Stimulated activated effector memory CD8-positive, alpha-beta T cell treated with anti-CD3 and anti-CD28 coated beads, Interleukin-12 subunit alpha, Interleukin-12 subunit beta, amount 100 ng/mL, for 72 hours (primary cell): ENCODE measurements at regions not wholly inside any gene's neighbourhood (a gene's known extent, or its start where the extent isn't known, plus 50 kb on each side); places are given as distances from the start of the nearest gene placed in this dataset.
"Not testable (repeated sequence)": the region's sequence is repeated elsewhere in the genome, so short reads cannot be mapped to it uniquely, and the experiment has no call there.

Source experiments
- ATAC-seq: fragments of 150-1000 bp; cut with Tn5 transposase; 2 replicates; pipeline ENCODE4 v1.10.0; 2021
- DNase-seq, 2 donors: peaks; one replicate each; pipeline ENCODE4 v3.0.0; 2021 to 2022; ENCODE audit warnings: low spot score in 2 of 2
- H3K27ac Mint-ChIP-seq: one replicate; pipeline ENCODE4 v1.8.0; 2022; ENCODE audit warnings: mild to moderate bottlenecking, mixed read lengths
- H3K36me3 Mint-ChIP-seq: one replicate; pipeline ENCODE4 v1.8.0; 2022; ENCODE audit warnings: mild to moderate bottlenecking, mixed read lengths
- H3K4me1 Mint-ChIP-seq: one replicate; pipeline ENCODE4 v1.8.0; 2022; ENCODE audit warnings: mixed read lengths
- H3K4me3 Mint-ChIP-seq: one replicate; pipeline ENCODE4 v1.8.0; 2022; ENCODE audit warnings: mild to moderate bottlenecking, mixed read lengths
- H3K9me3 Mint-ChIP-seq: one replicate; pipeline ENCODE4 v1.8.0; 2022; ENCODE audit warnings: mixed read lengths

DNA sequence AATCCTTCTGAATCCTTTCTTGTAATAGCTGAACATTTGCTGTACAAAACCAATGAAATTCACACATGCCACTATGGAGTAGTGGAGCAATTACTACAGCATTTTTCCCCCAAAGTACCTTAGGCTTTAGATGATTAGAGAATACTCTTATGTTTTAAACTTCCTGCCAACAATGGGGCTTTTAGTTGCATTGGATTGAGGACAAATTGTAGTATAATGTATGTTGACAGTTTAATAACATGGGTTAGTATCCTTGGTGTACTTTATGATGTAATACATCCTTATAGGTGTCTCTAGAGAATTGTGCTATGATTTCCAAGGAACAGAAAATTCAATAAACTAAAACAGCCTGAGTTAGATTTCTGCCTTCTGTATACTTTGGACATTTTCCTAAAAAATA lies 422.7 kb upstream of the GRAMD2B start:
- no peak for DNase-seq
- ATAC-seq = no peak
- Mint-ChIP-seq H3K9me3 (peaks cover 3% of the 10 kb centered on the region), H3K27ac (no peak overlapping the region), H3K36me3 (no peaks in the 10 kb centered on the region), H3K4me3 (no peak overlapping the region), H3K4me1 (no peaks in the 10 kb centered on the region)

- no peak overlapping the region for H3K27ac Mint-ChIP-seq
- no peaks in the 10 kb centered on the region for H3K36me3 Mint-ChIP-seq
- H3K4me3 Mint-ChIP-seq = no peak overlapping the region
- H3K4me1 Mint-ChIP-seq = no peaks in the 10 kb centered on the region
- ATAC-seq (no peak), DNase-seq (no peak)
- peaks cover 3% of the 10 kb centered on the region for H3K9me3 Mint-ChIP-seq
Observed at GRCh38 chr5:126002222-126002897, 420.8 kb upstream of the GRAMD2B start.

GRCh38 chr5:126003309-126003708 lies 419.9 kb upstream of the GRAMD2B start:
- ATAC-seq (no peak), DNase-seq (no peak)
- Mint-ChIP-seq H3K27ac (no peak overlapping the region), H3K4me3 (no peak overlapping the region), H3K9me3 (peaks cover 6% of the 10 kb centered on the region), H3K36me3 (no peaks in the 10 kb centered on the region), H3K4me1 (no peaks in the 10 kb centered on the region)

DNA sequence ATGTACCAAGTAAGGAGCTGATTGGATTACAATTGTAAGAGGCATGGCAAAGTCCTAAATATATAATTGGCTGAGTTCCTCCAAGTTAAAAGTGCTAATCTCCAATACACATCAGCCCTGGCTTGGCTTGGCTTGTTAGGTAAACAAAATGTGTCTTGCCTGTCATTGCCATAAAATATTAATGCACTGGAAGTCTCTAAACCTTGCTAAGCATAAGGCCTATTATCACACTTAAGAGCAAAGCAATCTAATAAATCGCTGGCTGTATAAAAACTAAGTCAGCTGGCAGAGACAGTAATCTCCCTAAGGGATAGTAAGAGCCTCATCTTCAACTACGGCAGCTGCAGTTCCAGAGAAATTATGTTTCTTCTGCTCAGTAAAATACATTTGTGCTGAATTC lies 418.6 kb upstream of the GRAMD2B start:
- DNase-seq (no peak), ATAC-seq (no peak)
- Mint-ChIP-seq H3K4me3 (no peak overlapping the region), H3K27ac (no peak overlapping the region), H3K9me3 (peaks cover 8% of the 10 kb centered on the region), H3K36me3 (no peaks in the 10 kb centered on the region), H3K4me1 (no peaks in the 10 kb centered on the region)

DNA sequence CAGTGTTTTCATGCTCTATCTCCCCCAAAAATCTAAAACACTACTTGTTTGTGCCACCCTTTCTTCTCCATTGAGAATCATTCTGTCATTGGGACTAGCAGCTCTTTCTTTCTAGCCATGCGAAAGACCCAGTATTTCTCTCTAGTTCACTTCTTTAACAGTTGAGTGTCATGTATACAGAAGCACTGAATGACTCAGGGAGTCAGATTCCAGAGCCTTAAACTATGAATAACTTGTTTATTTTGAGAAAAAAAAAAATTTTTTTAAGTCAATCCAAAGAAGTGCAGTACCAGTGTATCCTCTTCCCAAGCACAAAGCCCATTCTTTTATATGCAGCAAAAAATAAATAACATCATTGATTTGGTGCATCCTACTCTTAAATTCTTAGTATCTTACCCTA lies 415.4 kb upstream of the GRAMD2B start:
- H3K9me3 Mint-ChIP-seq = peaks cover 9% of the 10 kb centered on the region
- ATAC-seq = no peak
- no peak overlapping the region for H3K27ac Mint-ChIP-seq
- DNase-seq = no peak
- no peak overlapping the region for H3K4me3 Mint-ChIP-seq
- no peaks in the 10 kb centered on the region for H3K4me1 Mint-ChIP-seq
- no peaks in the 10 kb centered on the region for H3K36me3 Mint-ChIP-seq

- no peaks in the 10 kb centered on the region for H3K36me3 Mint-ChIP-seq
- H3K27ac Mint-ChIP-seq = no peak overlapping the region
- no peak overlapping the region for H3K4me3 Mint-ChIP-seq
Observed at GRCh38 chr5:126009566-126009965, 413.6 kb upstream of the GRAMD2B start.

DNA sequence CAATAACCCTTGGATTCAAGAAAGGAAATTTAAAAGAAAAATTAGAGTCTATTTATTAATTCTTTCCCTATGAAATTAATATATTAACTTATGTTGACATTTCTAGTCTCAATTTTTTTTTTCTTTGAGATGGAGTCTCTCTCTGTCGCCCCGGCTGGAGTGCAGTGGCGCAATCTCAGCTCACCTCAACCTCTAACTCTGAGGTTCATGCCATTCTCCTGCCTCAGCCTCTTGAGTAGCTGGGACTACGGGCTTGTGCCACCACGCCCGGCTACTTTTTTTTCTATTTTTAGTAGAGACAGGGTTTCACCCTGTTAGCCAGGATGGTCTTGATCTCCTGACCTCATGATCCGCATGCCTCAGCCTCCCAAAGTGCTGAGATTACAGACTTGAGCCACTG lies 411.7 kb upstream of the GRAMD2B start:
- H3K27ac Mint-ChIP-seq, H3K4me1 Mint-ChIP-seq, DNase-seq, ATAC-seq, H3K36me3 Mint-ChIP-seq, H3K4me3 Mint-ChIP-seq: not testable (repeated sequence)
- H3K9me3 Mint-ChIP-seq = peaks cover 19% of the 10 kb centered on the region

More at GRCh38 chr5:126009566-126009965, 413.6 kb upstream of the GRAMD2B start:
- ATAC-seq (no peak), DNase-seq (no peak)
- no peaks in the 10 kb centered on the region for H3K4me1 Mint-ChIP-seq
- H3K9me3 Mint-ChIP-seq = peaks cover 17% of the 10 kb centered on the region

- H3K36me3 Mint-ChIP-seq = no peaks in the 10 kb centered on the region
- DNase-seq = no peak
- no peaks in the 10 kb centered on the region for H3K4me1 Mint-ChIP-seq
- peaks cover 14% of the 10 kb centered on the region for H3K9me3 Mint-ChIP-seq
- ATAC-seq = no peak
- H3K4me3 Mint-ChIP-seq = no peak overlapping the region
- no peak overlapping the region for H3K27ac Mint-ChIP-seq
Observed at GRCh38 chr5:126014676-126015075, 408.5 kb upstream of the GRAMD2B start.

GRCh38 chr5:126015235-126016181 lies 407.7 kb upstream of the GRAMD2B start:
- no peaks in the 10 kb centered on the region for H3K36me3 Mint-ChIP-seq
- H3K9me3 Mint-ChIP-seq = peaks cover 12% of the 10 kb centered on the region
- H3K4me3 Mint-ChIP-seq = no peak overlapping the region
- DNase-seq = no peak
- no peak for ATAC-seq
- H3K27ac Mint-ChIP-seq = no peak overlapping the region
- no peaks in the 10 kb centered on the region for H3K4me1 Mint-ChIP-seq

- no peaks in the 10 kb centered on the region for H3K4me1 Mint-ChIP-seq
- no peak overlapping the region for H3K4me3 Mint-ChIP-seq
- H3K9me3 Mint-ChIP-seq = peaks cover 14% of the 10 kb centered on the region
- H3K27ac Mint-ChIP-seq = no peak overlapping the region
- no peaks in the 10 kb centered on the region for H3K36me3 Mint-ChIP-seq
- DNase-seq (no peak), ATAC-seq (no peak)
Observed at GRCh38 chr5:126016256-126016655, 407.0 kb upstream of the GRAMD2B start.

- no peaks in the 10 kb centered on the region for H3K4me1 Mint-ChIP-seq
- no peak for ATAC-seq
- H3K9me3 Mint-ChIP-seq = peaks cover 16% of the 10 kb centered on the region
- no peak overlapping the region for H3K4me3 Mint-ChIP-seq
- H3K27ac Mint-ChIP-seq = no peak overlapping the region
- H3K36me3 Mint-ChIP-seq = no peaks in the 10 kb centered on the region
- no peak for DNase-seq
Observed at GRCh38 chr5:126017096-126017495, 406.1 kb upstream of the GRAMD2B start.

GRCh38 chr5:126020770-126021169 lies 402.4 kb upstream of the GRAMD2B start:
- H3K4me3 Mint-ChIP-seq = no peak overlapping the region
- no peaks in the 10 kb centered on the region for H3K36me3 Mint-ChIP-seq
- DNase-seq = no peak
- no peaks in the 10 kb centered on the region for H3K4me1 Mint-ChIP-seq
- no peak overlapping the region for H3K27ac Mint-ChIP-seq
- ATAC-seq = no peak
- peaks cover 12% of the 10 kb centered on the region for H3K9me3 Mint-ChIP-seq

DNA sequence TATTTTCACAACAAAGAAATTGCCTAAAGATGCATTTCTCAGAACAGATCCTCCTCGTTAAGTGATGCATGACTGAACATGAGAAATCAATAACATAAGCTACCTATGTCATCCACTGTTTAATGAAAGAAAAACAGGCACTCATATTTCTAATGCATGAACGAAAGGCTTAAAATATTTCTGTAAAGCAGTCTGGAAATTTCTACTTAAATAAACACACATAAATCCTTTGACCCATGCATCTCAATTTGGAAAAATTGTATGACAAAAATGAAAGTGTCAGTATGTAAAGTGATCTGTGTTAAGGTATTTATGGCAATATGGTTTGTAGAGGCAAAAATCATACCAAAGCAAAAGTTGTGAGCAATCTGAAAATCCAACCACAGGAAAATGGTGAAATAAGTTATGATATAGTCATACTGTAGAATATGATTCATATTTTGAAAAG lies 399.2 kb upstream of the GRAMD2B start:
- no peaks in the 10 kb centered on the region for H3K4me1 Mint-ChIP-seq
- H3K27ac Mint-ChIP-seq = no peak overlapping the region
- H3K9me3 Mint-ChIP-seq = peaks cover 25% of the 10 kb centered on the region
- H3K36me3 Mint-ChIP-seq = no peaks in the 10 kb centered on the region
- no peak overlapping the region for H3K4me3 Mint-ChIP-seq
- no peak for ATAC-seq
- DNase-seq = no peak

- H3K9me3 Mint-ChIP-seq = peaks cover 24% of the 10 kb centered on the region
- H3K4me3 Mint-ChIP-seq = no peak overlapping the region
- peak; percentile 8 for ATAC-seq
Observed at GRCh38 chr5:126027149-126027548, 396.1 kb upstream of the GRAMD2B start.

GRCh38 chr5:126027652-126028051 lies 395.6 kb upstream of the GRAMD2B start:
- no peaks in the 10 kb centered on the region for H3K36me3 Mint-ChIP-seq
- H3K4me1 Mint-ChIP-seq = no peaks in the 10 kb centered on the region
- ATAC-seq (peak; percentile 13), DNase-seq (no peak)
- H3K4me3 Mint-ChIP-seq = no peak overlapping the region
- peaks cover 20% of the 10 kb centered on the region for H3K9me3 Mint-ChIP-seq
- no peak overlapping the region for H3K27ac Mint-ChIP-seq

More at GRCh38 chr5:126027149-126027548, 396.1 kb upstream of the GRAMD2B start:
- Mint-ChIP-seq H3K4me1 (no peaks in the 10 kb centered on the region), H3K27ac (no peak overlapping the region), H3K36me3 (no peaks in the 10 kb centered on the region)
- no peak for DNase-seq

DNA sequence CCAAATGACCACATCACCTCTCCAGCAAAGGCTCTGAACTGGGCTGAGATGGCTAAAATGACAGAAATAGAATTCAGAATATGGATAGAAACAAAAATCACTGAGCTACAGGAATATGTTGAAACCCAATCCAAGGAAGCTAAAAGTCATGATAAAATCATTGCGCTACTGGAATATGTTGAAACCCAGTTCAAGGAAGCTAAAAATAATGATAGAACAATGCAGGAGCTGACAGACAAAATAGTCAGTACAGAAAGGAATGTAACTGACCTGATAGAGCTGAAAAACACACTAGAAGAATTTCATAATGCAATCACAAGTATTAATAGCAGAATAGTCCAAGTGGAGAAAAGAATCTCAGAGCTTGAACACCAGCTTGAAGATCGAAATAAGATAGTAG lies 394.9 kb upstream of the GRAMD2B start:
- no peaks in the 10 kb centered on the region for H3K4me1 Mint-ChIP-seq
- ATAC-seq (no peak), DNase-seq (no peak)
- no peak overlapping the region for H3K4me3 Mint-ChIP-seq
- no peak overlapping the region for H3K27ac Mint-ChIP-seq
- H3K36me3 Mint-ChIP-seq = no peaks in the 10 kb centered on the region
- peaks cover 20% of the 10 kb centered on the region for H3K9me3 Mint-ChIP-seq
